ENCODE measurements at regions not wholly inside any gene's neighbourhood (a gene's known extent, or its start where the extent isn't known, plus 50 kb on each side); places are given as distances from the start of the nearest gene placed in this dataset.

- no peak for DNase-seq (ENCODE audit: low read depth)
These were observed 58.9 kb downstream of the IRX1 start for GRCh38 chr5:3654515-3654914.

- no peak for DNase-seq (ENCODE audit: low read depth)
These were observed 61.2 kb downstream of the IRX1 start for GRCh38 chr5:3656803-3657202.

- DNase-seq (ENCODE audit: low read depth) = no peak
These were observed 61.9 kb downstream of the IRX1 start for GRCh38 chr5:3657364-3658022.

DNA sequence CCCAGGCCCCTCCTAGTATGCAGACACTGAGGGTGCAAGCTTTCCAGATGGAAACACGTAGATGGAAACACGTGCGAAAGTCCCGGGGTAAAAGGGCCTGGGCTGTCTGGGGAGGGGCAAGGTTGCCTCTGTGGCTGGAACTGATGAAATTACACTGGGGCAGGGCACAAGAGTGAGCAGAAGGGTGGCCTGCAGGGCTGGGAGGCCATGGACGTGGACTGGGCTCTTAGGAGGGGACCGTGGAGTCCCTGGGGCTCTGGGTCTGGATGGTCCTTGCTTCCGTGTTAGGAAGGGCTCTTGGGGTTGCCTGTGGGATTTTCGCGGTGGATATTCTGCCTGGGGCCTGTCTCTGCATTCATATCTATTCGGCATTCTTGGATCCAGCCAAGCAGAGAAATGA lies 63.3 kb downstream of the IRX1 start:
- no peak for DNase-seq (ENCODE audit: low read depth)

DNA sequence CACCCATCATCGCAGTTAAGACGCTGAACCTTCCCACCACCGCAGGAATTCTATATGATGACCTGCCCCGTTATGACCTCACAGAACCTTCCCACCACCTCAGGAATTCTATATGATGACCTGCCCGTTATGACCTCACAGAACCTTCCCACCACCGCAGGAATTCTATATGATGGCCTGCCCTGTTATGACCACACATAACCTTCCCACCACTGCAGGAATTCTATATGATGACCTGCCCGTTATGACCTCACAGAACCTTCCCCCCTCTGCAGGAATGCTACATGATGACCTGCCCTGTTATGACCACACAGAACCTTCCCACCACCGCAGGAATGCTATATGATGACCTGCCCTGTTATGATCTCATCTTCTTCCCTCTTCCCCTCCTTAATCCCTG lies 64.3 kb downstream of the IRX1 start:
- DNase-seq (ENCODE audit: low read depth) = no peak

DNA sequence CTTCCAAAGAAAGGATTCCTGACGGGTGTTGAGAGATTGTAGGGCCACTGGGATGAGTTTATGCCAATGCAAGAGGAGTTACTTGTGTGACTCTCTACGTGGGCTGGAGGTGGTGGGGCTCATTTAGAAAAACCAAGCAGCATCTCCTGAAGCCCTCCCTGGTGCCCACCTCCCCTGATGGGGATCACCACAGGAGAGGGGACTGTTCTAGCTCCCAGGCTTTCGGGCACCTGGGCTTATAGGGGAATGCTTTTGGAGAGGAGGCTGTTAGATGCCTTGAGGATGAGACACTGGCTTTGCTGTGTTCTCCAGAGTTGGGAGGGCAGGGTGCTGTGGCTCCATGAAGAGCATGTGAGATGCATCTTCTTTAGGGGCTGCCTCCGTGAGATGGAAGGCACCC lies 65.0 kb downstream of the IRX1 start:
- no peak for DNase-seq (ENCODE audit: low read depth)

DNA sequence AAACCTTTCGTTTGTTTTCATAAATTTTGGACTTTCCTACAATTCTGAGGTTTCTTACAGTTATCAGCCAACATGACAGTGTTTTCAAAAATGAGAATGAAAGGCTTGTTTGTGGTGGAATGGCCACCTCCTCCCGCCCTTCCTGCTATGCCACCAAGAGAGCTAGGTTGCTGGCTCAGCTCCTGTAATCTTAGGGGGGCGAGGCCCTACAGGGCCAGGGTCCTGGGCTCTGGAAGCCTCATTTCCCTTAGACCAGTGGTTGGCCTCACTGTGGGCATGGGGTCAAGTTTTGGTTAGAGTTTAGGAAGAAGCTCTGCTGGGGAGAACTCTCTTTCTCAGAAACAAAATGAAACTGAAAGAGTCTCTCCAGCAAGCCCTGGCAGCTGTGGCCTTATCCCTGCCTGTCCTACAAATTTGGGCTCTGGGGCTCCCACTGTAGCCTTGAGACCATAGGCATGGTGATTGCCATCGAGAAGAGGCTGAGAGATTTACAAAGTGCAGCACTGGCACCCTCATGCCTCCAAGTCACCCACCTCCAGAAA lies 66.2 kb downstream of the IRX1 start:
- DNase-seq (ENCODE audit: low read depth) = no peak

GRCh38 chr5:3662344-3662743 lies 66.7 kb downstream of the IRX1 start:
- no peak for DNase-seq (ENCODE audit: low read depth)

DNA sequence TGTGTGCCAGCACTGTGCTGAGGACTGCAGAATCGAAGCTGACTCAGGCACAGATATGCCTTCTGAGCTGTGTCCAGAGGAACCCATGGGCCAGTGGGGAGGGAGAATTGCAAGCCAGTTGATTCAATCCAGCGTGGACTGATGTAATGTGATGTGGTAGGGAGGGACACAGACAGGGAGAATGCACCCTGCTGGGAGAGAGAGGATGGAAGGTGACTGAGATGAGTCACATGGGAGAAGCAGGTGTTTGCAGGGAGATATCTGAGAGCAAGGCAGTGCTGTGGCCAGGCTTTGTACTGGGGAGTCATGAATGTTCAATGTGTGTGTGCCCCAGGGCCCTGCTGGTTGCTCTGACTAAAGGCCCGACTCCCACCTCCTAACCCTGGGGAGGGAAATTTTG lies 75.7 kb downstream of the IRX1 start:
- no peak for DNase-seq (ENCODE audit: low read depth)

DNA sequence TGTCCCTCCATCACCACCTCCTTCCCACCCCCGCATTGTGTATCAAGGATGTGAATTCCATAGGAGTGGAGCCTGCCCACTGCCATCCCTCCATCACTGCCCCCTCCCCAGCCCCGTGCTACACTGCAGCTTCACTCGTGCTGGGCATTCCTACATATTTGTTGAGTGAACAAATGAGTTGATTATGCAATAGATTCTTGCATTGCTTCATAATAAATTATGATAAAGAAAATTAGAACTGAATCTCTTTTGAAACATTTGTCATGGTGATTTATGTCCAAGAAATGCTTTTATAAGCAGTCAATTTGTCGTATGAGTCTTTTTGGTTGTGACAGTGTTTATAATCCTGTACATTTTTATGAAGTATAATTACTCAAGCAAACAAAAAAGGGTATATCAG lies 83.2 kb downstream of the IRX1 start:
- no peak for DNase-seq (ENCODE audit: low read depth)

- no peak for DNase-seq (ENCODE audit: low read depth)
These were observed 85.2 kb downstream of the IRX1 start for GRCh38 chr5:3680821-3681220.

GRCh38 chr5:3684118-3684517 lies 88.5 kb downstream of the IRX1 start:
- no peak for DNase-seq (ENCODE audit: low read depth)

DNA sequence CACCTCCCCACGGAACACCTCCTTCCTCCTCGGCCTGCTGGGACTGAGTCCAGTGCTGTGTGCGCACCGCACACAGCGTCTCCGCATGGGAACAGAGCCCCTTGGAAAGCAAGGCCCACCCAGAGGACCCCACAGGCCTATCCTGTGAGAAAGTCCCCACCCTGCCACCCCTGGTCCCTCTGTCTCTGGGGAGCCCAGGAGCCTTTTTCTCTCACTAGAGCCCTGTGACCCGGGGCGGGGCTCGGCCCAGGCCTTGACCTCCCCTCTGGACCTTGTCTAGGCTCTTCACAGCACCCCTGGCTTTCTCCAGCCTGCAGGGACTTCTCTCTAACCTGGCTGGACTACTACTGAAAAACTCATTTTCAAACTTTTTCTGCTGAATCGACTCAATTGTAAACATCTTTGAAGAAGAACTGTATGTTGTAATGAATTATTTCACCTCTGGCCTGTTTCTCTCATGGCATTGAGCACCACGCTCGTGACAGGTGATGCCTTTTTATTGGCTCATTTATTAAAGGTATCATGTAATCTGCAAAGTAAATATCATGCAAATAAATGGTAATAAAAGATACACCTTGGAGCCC lies 89.2 kb downstream of the IRX1 start:
- no peak for DNase-seq (ENCODE audit: low read depth)

DNA sequence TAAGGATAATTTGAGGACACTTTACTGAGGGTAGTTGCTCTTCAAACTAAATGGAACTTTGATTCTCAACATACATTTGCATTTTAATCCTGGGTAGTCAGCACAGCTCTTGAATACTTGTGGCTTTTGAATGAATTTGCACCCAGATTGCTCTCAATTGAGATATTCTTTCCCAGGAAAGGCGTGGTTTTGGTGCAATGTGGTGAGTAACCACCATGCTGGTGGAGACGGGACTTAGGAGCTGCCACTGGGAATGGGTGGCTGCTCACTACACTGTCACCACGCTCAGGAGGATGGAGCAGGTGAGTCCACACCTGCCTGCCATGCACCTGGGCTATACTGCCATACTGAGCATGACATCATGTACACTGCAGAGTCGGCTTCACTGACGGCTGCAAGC lies 99.2 kb downstream of the IRX1 start:
- no peak for DNase-seq (ENCODE audit: low read depth)

DNA sequence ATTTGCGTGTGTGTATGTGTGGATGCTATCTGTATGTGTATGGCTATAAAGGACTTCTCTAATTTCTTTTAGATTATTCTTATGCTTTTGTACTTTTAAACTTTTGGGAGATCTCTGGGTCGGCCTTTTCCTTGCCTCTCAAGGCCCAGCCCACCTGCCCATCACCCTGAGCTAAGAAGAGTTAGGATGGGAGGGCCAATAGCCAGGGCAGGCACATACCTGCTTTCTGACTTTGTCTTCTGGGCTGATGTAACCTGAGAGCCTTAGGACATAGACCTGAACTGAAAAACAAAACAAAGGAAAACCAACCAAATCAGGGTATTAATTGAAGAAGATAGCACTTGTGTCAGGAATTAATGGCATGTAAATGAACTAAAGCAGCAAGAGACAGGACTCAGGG lies 100.2 kb downstream of the IRX1 start:
- DNase-seq (ENCODE audit: low read depth) = no peak

DNA sequence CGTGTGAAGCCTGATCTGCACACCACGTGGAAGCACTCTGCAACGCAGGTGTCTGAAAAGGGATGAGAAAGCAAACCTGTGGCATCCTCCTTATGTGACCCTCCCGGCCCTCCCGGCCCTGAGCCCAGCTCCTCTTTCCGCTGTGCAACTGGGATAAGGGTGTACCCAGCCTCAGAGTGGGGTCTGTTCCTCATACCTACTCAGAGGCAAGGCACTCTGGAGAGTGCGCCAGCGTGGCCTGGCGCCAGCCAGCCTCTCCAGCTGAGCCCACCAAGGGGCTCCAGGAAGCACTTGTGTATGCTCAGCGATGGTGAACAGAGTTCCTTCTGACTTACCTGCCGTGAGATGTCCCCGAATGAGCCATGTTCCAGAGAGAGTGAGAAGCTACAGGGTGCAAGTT lies 102.8 kb downstream of the IRX1 start:
- DNase-seq (ENCODE audit: low read depth) = no peak

GRCh38 chr5:3701694-3702093 lies 106.1 kb downstream of the IRX1 start:
- no peak for DNase-seq (ENCODE audit: low read depth)

GRCh38 chr5:3704661-3705060 lies 109.0 kb downstream of the IRX1 start:
- DNase-seq (ENCODE audit: low read depth) = no peak

DNA sequence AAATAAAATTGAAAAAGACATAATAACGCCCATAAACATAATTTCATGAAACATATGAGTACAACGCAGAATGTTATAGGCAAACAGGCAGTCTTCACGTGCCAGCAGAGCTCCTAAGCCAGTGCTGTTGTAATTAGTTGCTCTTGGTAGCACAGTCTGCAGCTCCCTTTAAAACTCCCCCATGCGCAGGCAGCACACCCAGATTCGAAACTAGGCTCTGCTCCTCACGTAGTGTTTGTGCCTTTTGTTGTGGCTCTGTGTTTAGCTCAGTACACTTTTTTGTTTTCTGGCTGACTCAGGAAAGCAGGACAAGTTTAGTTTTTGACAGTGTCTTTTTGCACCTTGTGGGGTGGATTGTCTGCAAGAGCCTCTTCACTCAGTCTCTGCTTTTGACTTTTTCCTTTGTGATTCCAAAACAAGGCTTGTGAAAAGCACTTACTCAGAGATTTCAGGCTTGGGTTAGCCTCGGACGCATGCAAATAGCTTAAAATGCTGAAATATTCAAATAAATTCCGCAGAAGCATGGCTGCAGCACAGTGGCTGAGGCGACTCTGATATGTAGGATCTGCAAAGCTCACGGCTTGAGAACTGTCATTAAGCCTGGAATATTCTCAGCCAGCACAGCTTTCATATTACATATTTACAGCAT lies 113.6 kb downstream of the IRX1 start:
- no peak for DNase-seq (ENCODE audit: low read depth)

DNA sequence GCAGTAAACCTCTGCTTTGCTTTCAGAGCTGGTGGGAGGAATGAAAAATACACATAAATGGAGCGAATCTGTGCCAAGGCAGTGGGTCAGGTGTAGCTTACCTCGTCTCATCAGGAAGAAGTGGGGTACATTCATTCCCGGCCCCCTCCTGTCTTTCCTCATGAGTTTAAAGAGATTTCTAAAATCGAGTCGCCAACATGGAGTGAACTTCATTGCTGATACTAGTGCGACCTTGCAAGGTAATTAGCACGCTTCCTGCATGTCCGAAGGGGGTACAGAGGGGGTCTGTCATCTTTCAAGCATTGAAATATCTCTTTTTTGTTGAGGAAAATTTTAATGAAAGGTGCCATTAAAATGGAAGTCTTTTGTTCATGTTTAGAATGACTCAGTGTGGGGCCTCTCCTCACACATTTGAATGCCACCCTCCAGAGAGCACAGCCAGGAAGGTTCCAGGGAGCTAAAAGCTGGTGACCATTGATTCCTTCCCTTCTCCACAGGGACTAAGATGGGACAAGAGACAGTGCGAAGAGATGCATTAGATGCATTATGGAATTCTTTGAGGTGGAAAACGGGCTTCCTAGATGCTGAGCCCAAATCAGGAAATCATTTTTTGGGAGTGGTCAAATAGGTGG lies 114.2 kb downstream of the IRX1 start:
- DNase-seq (ENCODE audit: low read depth) = no peak

DNA sequence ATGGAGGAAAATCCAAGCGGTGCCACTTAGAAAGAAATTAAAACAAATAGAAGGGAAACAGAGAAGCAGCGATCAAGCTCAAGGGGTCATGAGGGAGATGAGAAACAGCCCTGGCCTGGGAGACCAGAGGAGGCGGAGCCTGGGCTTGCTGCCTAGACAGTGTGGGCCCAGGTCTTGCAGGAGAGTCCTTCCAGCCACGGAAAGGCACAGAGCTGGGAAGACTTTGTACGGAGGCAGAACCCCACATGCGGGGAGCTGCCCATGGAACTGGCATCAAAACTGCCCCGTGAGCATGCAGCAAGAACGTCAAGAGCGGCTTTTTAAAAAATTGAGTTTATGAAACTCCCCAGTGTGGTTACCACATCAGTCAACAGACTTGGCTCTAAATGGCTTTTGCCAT lies 119.4 kb downstream of the IRX1 start:
- no peak for DNase-seq (ENCODE audit: low read depth)

DNA sequence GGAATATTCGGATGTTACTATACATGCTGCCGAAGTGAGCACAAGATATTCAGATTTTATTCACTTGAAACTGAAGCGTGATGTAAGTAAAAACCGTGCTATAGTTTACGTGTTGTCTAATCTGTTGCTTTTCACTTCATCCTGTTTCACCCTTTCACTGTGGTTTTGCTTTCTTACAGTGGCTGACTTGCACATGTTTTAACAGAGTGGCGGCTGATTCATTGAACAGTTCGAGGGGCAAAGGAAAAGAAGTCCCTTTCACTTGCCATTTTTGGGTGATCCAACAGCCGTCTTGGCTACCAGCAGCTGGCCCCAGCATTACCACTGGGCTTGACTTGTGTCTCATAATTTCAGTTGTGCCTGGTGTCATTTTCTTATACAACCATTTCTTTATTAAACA lies 134.0 kb downstream of the IRX1 start:
- no peak for DNase-seq (ENCODE audit: low read depth)

- DNase-seq (ENCODE audit: low read depth) = no peak
These were observed 139.0 kb downstream of the IRX1 start for GRCh38 chr5:3734632-3735031.

All from HS-5 (cell line).